ENCODE measurements at regions not wholly inside any gene's neighbourhood (a gene's known extent, or its start where the extent isn't known, plus 50 kb on each side); places are given as distances from the start of the nearest gene placed in this dataset.
A peak's percentile ranks its signal among the peaks of the same experiment; 100 is the strongest.
"Not testable (repeated sequence)": the region's sequence is repeated elsewhere in the genome, so short reads cannot be mapped to it uniquely, and the experiment has no call there.

- Histone ChIP-seq H3K4me3 (ENCODE audit: low read depth in 1 of 2, low read length in 2 of 2) (no peak overlapping the region), H3K36me3 (ENCODE audit: insufficient read depth, low read length) (no peaks in the 10 kb centered on the region), H3K9ac (ENCODE audit: low read length) (no peak overlapping the region), H3K9me3 (ENCODE audit: low read length) (no peaks in the 10 kb centered on the region), H3K4me1 (ENCODE audit: insufficient read depth, low read length) (peaks cover 13% of the 10 kb centered on the region), H3K27ac (ENCODE audit: low read depth, low read length) (peak overlapping the region; percentile 78), H3K27me3 (ENCODE audit: control insufficient read depth in 1 of 2, insufficient read depth in 2 of 2, low read length in 2 of 2) (peaks cover 0 to 11% of the 10 kb centered on the region in 2 donors)
Measured at GRCh38 chr9:136603901-136604814, 58.3 kb upstream of the NOTCH1 start.

- no peaks in the 10 kb centered on the region for H3K36me3 ChIP-seq (ENCODE audit: insufficient read depth, low read length)
- H3K4me3 ChIP-seq (ENCODE audit: low read depth in 1 of 2, low read length in 2 of 2), result no peak overlapping the region
- H3K27me3 ChIP-seq (ENCODE audit: control insufficient read depth in 1 of 2, insufficient read depth in 2 of 2, low read length in 2 of 2), result peaks cover 0 to 11% of the 10 kb centered on the region in 2 donors
- no peaks in the 10 kb centered on the region for H3K9me3 ChIP-seq (ENCODE audit: low read length)
- H3K4me1 ChIP-seq (ENCODE audit: insufficient read depth, low read length), result peaks cover 13% of the 10 kb centered on the region
- no peak overlapping the region for H3K27ac ChIP-seq (ENCODE audit: low read depth, low read length)
- no peak overlapping the region for H3K9ac ChIP-seq (ENCODE audit: low read length)
Measured at GRCh38 chr9:136603216-136603615, 57.4 kb upstream of the NOTCH1 start.

GRCh38 chr9:136602193-136602885, 56.5 kb upstream of the NOTCH1 start:
- no peaks in the 10 kb centered on the region for H3K9me3 ChIP-seq (ENCODE audit: low read length)
- no peaks in the 10 kb centered on the region for H3K36me3 ChIP-seq (ENCODE audit: insufficient read depth, low read length)
- peak overlapping the region; percentile 6 for H3K27ac ChIP-seq (ENCODE audit: low read depth, low read length)
- no peak overlapping the region for H3K9ac ChIP-seq (ENCODE audit: low read length)
- peaks cover 13% of the 10 kb centered on the region for H3K4me1 ChIP-seq (ENCODE audit: insufficient read depth, low read length)
- H3K27me3 ChIP-seq (ENCODE audit: control insufficient read depth in 1 of 2, insufficient read depth in 2 of 2, low read length in 2 of 2), result peaks cover 0 to 11% of the 10 kb centered on the region in 2 donors
- no peak overlapping the region for H3K4me3 ChIP-seq (ENCODE audit: low read depth in 1 of 2, low read length in 2 of 2)

GRCh38 chr9:136601250-136601973, 55.6 kb upstream of the NOTCH1 start:
- H3K4me1 ChIP-seq (ENCODE audit: insufficient read depth, low read length), result peaks cover 11% of the 10 kb centered on the region

GRCh38 chr9:136599811-136600660, 54.2 kb upstream of the NOTCH1 start:
- no peak overlapping the region for H3K4me3 ChIP-seq (ENCODE audit: low read depth in 1 of 2, low read length in 2 of 2)
- H3K27ac ChIP-seq (ENCODE audit: low read depth, low read length), result no peak overlapping the region
- no peaks in the 10 kb centered on the region for H3K4me1 ChIP-seq (ENCODE audit: insufficient read depth, low read length)
- H3K36me3 ChIP-seq (ENCODE audit: insufficient read depth, low read length), result no peaks in the 10 kb centered on the region
- no peaks in the 10 kb centered on the region for H3K9me3 ChIP-seq (ENCODE audit: low read length)
- no peak overlapping the region for H3K9ac ChIP-seq (ENCODE audit: low read length)
- H3K27me3 ChIP-seq (ENCODE audit: control insufficient read depth in 1 of 2, insufficient read depth in 2 of 2, low read length in 2 of 2), result peaks cover 0 to 11% of the 10 kb centered on the region in 2 donors

More at GRCh38 chr9:136601250-136601973, 55.6 kb upstream of the NOTCH1 start:
- H3K27me3 ChIP-seq (ENCODE audit: control insufficient read depth in 1 of 2, insufficient read depth in 2 of 2, low read length in 2 of 2), result peaks cover 0 to 11% of the 10 kb centered on the region in 2 donors
- H3K27ac ChIP-seq (ENCODE audit: low read depth, low read length); H3K9ac ChIP-seq (ENCODE audit: low read length); H3K36me3 ChIP-seq (ENCODE audit: insufficient read depth, low read length); H3K9me3 ChIP-seq (ENCODE audit: low read length); H3K4me3 ChIP-seq (ENCODE audit: low read depth in 1 of 2, low read length in 2 of 2): not testable (repeated sequence)

- Histone ChIP-seq H3K4me3 (ENCODE audit: low read depth in 1 of 2, low read length in 2 of 2) (no peak overlapping the region), H3K27ac (ENCODE audit: low read depth, low read length) (no peak overlapping the region), H3K9me3 (ENCODE audit: low read length) (no peaks in the 10 kb centered on the region), H3K36me3 (ENCODE audit: insufficient read depth, low read length) (no peaks in the 10 kb centered on the region), H3K4me1 (ENCODE audit: insufficient read depth, low read length) (no peaks in the 10 kb centered on the region), H3K9ac (ENCODE audit: low read length) (no peak overlapping the region), H3K27me3 (ENCODE audit: control insufficient read depth in 1 of 2, insufficient read depth in 2 of 2, low read length in 2 of 2) (peaks cover 0 to 5% of the 10 kb centered on the region in 2 donors)
Measured at GRCh38 chr9:136599074-136599531, 53.3 kb upstream of the NOTCH1 start.

- not testable (repeated sequence) for H3K27ac ChIP-seq (ENCODE audit: low read depth, low read length); H3K4me1 ChIP-seq (ENCODE audit: insufficient read depth, low read length); H3K36me3 ChIP-seq (ENCODE audit: insufficient read depth, low read length); H3K27me3 ChIP-seq (ENCODE audit: control insufficient read depth in 1 of 2, insufficient read depth in 2 of 2, low read length in 2 of 2); H3K4me3 ChIP-seq (ENCODE audit: low read depth in 1 of 2, low read length in 2 of 2); H3K9me3 ChIP-seq (ENCODE audit: low read length); H3K9ac ChIP-seq (ENCODE audit: low read length)
Measured at GRCh38 chr9:136598390-136599073, 52.7 kb upstream of the NOTCH1 start.

GRCh38 chr9:136597965-136598364, 52.1 kb upstream of the NOTCH1 start:
- Histone ChIP-seq H3K4me3 (ENCODE audit: low read depth in 1 of 2, low read length in 2 of 2) (no peak overlapping the region), H3K4me1 (ENCODE audit: insufficient read depth, low read length) (no peaks in the 10 kb centered on the region), H3K27me3 (ENCODE audit: control insufficient read depth in 1 of 2, insufficient read depth in 2 of 2, low read length in 2 of 2) (peaks cover 0 to 5% of the 10 kb centered on the region in 2 donors), H3K36me3 (ENCODE audit: insufficient read depth, low read length) (no peaks in the 10 kb centered on the region), H3K27ac (ENCODE audit: low read depth, low read length) (no peak overlapping the region), H3K9me3 (ENCODE audit: low read length) (no peaks in the 10 kb centered on the region), H3K9ac (ENCODE audit: low read length) (no peak overlapping the region)

GRCh38 chr9:136597141-136597885, 51.5 kb upstream of the NOTCH1 start:
- Histone ChIP-seq H3K4me1 (ENCODE audit: insufficient read depth, low read length) (no peaks in the 10 kb centered on the region), H3K9me3 (ENCODE audit: low read length) (no peaks in the 10 kb centered on the region), H3K27me3 (ENCODE audit: control insufficient read depth in 1 of 2, insufficient read depth in 2 of 2, low read length in 2 of 2) (peaks cover 0 to 5% of the 10 kb centered on the region in 2 donors), H3K27ac (ENCODE audit: low read depth, low read length) (no peak overlapping the region), H3K4me3 (ENCODE audit: low read depth in 1 of 2, low read length in 2 of 2) (no peak overlapping the region), H3K9ac (ENCODE audit: low read length) (no peak overlapping the region), H3K36me3 (ENCODE audit: insufficient read depth, low read length) (no peaks in the 10 kb centered on the region)

- H3K36me3 ChIP-seq (ENCODE audit: insufficient read depth, low read length), result no peaks in the 10 kb centered on the region
- H3K27me3 ChIP-seq (ENCODE audit: control insufficient read depth in 1 of 2, insufficient read depth in 2 of 2, low read length in 2 of 2), result peaks cover 0 to 5% of the 10 kb centered on the region in 2 donors
- H3K4me1 ChIP-seq (ENCODE audit: insufficient read depth, low read length), result no peaks in the 10 kb centered on the region
- no peaks in the 10 kb centered on the region for H3K9me3 ChIP-seq (ENCODE audit: low read length)
- no peak overlapping the region for H3K9ac ChIP-seq (ENCODE audit: low read length)
- no peak overlapping the region for H3K4me3 ChIP-seq (ENCODE audit: low read depth in 1 of 2, low read length in 2 of 2)
- H3K27ac ChIP-seq (ENCODE audit: low read depth, low read length), result no peak overlapping the region
Measured at GRCh38 chr9:136596630-136597031, 50.8 kb upstream of the NOTCH1 start.

Data from muscle layer of colon (tissue), 2 donors.